AG04449 (cell line): ENCODE measurements at regions not wholly inside any gene's neighbourhood (a gene's known extent, or its start where the extent isn't known, plus 50 kb on each side); places are given as distances from the start of the nearest gene placed in this dataset.

Source experiments
- CTCF ChIA-PET: fragments of 350-600 bp; formaldehyde crosslinking; extraction: SDS; loops from one replicate; lab custom pipeline; 2021; ENCODE audit warnings: antibody characterized with exemption; lab: Yijun Ruan, JAX
- POLR2A ChIA-PET: fragments of 400-600, 350-600 bp; formaldehyde crosslinking; extraction: SDS; loops from one replicate; lab custom pipeline; 2020; ENCODE audit warnings: antibody characterized with exemption, inconsistent platforms; lab: Yijun Ruan, JAX
- DNase-seq: peaks from one replicate; pipeline ENCODE4 v3.0.0-alpha.2; 2010; ENCODE audit warnings: low read depth, low spot score
- H3K4me3 ChIP-seq: 2 replicates; pipeline ENCODE4 v1.5.1; 2011; ENCODE audit warnings: low read depth, mild to moderate bottlenecking, control low read depth, low read length
- CTCF ChIP-seq: IDR thresholded peaks from one replicate; pipeline ENCODE4 v1.5.1; 2011; ENCODE audit warnings: mild to moderate bottlenecking, moderate library complexity, low read length, control low read depth, inconsistent platforms; ENCODE audit not compliant: insufficient read depth; ENCODE audit errors: missing control alignments

- no peak for TF ChIP-seq CTCF
Observed at GRCh38 chr19:28985201-28985600, 227.8 kb downstream of the UQCRFS1 start.

GRCh38 chr19:28984315-28984714 lies 228.6 kb downstream of the UQCRFS1 start:
- H3K4me3 ChIP-seq: no peak overlapping the region
- POLR2A ChIA-PET: no interaction called here
- DNase-seq: no peak
- TF ChIP-seq CTCF: no peak
- CTCF ChIA-PET: interaction anchor here (3.0 kb wide), 1 partner anchor 247 kb away, joined by 9 read pairs; no protein-coding TSS in a partner anchor

More at GRCh38 chr19:28985201-28985600, 227.8 kb downstream of the UQCRFS1 start:
- no peak for DNase-seq
- CTCF ChIA-PET: interaction anchor here (3.0 kb wide), 1 partner anchor 248 kb away, joined by 9 read pairs; no protein-coding TSS in a partner anchor
- POLR2A ChIA-PET: no interaction called here
- no peak overlapping the region for H3K4me3 ChIP-seq

- CTCF ChIA-PET: interaction anchor here (1.0 to 3.0 kb wide), 2 partner anchors 30 to 247 kb away, joined by 3 to 9 read pairs; no protein-coding TSS in a partner anchor
- no peak for TF ChIP-seq CTCF
- POLR2A ChIA-PET: no interaction called here
- H3K4me3 ChIP-seq: no peak overlapping the region
- DNase-seq: no peak
Observed at GRCh38 chr19:28983430-28983829, 229.5 kb downstream of the UQCRFS1 start.

- ChIA-PET CTCF (no interaction called here), POLR2A (no interaction called here)
Observed at GRCh38 chr19:28981994-28982393, 231.0 kb downstream of the UQCRFS1 start.

GRCh38 chr19:28981518-28981917 lies 231.4 kb downstream of the UQCRFS1 start:
- no peak for TF ChIP-seq CTCF
- CTCF ChIA-PET: no interaction called here
- DNase-seq: no peak
- POLR2A ChIA-PET: no interaction called here
- H3K4me3 ChIP-seq: no peak overlapping the region

More at GRCh38 chr19:28981994-28982393, 231.0 kb downstream of the UQCRFS1 start:
- no peak for DNase-seq
- TF ChIP-seq CTCF: no peak
- H3K4me3 ChIP-seq: no peak overlapping the region

- no peak overlapping the region for H3K4me3 ChIP-seq
- TF ChIP-seq CTCF: peak; percentile 73
- POLR2A ChIA-PET: no interaction called here
- DNase-seq: no peak
- CTCF ChIA-PET: interaction anchor here (0.7 to 2.2 kb wide), 11 partner anchors 8 to 244 kb away, joined by 3 to 23 read pairs (median 3); no protein-coding TSS in a partner anchor
Observed at GRCh38 chr19:28980236-28980868, 232.6 kb downstream of the UQCRFS1 start.
